Hindlimb muscle (tissue), 1 donor: ENCODE measurements at regions not wholly inside any gene's neighbourhood (a gene's known extent, or its start where the extent isn't known, plus 50 kb on each side); places are given as distances from the start of the nearest gene placed in this dataset.

Source experiments
- DNase-seq: peaks from one replicate; pipeline ENCODE4 v3.0.0-alpha.2; 2013

GRCh38 chr4:125060376-125060775 is 254.4 kb upstream of the FAT4 start:
- no peak for DNase-seq

- DNase-seq: no peak
Measured at GRCh38 chr4:125049711-125050110, 265.0 kb upstream of the FAT4 start.

- no peak for DNase-seq
Measured at GRCh38 chr4:125045311-125045710, 269.4 kb upstream of the FAT4 start.

- DNase-seq: no peak
Measured at GRCh38 chr4:125044886-125045285, 269.9 kb upstream of the FAT4 start.

- no peak for DNase-seq
Measured at GRCh38 chr4:125043486-125043885, 271.3 kb upstream of the FAT4 start.

- DNase-seq: no peak
Measured at GRCh38 chr4:125042041-125042440, 272.7 kb upstream of the FAT4 start.

- DNase-seq: no peak
Measured at GRCh38 chr4:125041372-125041930, 273.3 kb upstream of the FAT4 start.

- DNase-seq: no peak
Measured at GRCh38 chr4:125039550-125039949, 275.2 kb upstream of the FAT4 start.

- no peak for DNase-seq
Measured at GRCh38 chr4:125022855-125023501, 291.8 kb upstream of the FAT4 start.

GRCh38 chr4:125021189-125021588 is 293.6 kb upstream of the FAT4 start:
- DNase-seq: no peak

- no peak for DNase-seq
Measured at GRCh38 chr4:125020089-125021034, 294.4 kb upstream of the FAT4 start.

- DNase-seq: no peak
Measured at GRCh38 chr4:125016892-125017299, 297.9 kb upstream of the FAT4 start.

- DNase-seq: no peak
Measured at GRCh38 chr4:125013891-125014290, 300.9 kb upstream of the FAT4 start.

GRCh38 chr4:125011646-125012045 is 299.1 kb upstream of the ANKRD50 start:
- DNase-seq: no peak

GRCh38 chr4:125010796-125011503 is 298.4 kb upstream of the ANKRD50 start:
- DNase-seq: peak; percentile 25

GRCh38 chr4:125008676-125009075 is 296.1 kb upstream of the ANKRD50 start:
- DNase-seq: no peak

GRCh38 chr4:125004676-125005075 is 292.1 kb upstream of the ANKRD50 start:
- DNase-seq: no peak

GRCh38 chr4:125003840-125004239 is 291.3 kb upstream of the ANKRD50 start:
- DNase-seq: no peak

- DNase-seq: peak; percentile 51
Measured at GRCh38 chr4:124997991-124998390, 285.5 kb upstream of the ANKRD50 start.

GRCh38 chr4:124997124-124997523 is 284.6 kb upstream of the ANKRD50 start:
- no peak for DNase-seq

- no peak for DNase-seq
Measured at GRCh38 chr4:124993838-124994237, 281.3 kb upstream of the ANKRD50 start.

GRCh38 chr4:124990398-124990797 is 277.9 kb upstream of the ANKRD50 start:
- DNase-seq: no peak

GRCh38 chr4:124980276-124980752 is 267.8 kb upstream of the ANKRD50 start:
- DNase-seq: no peak
